Astrocyte (in vitro differentiated cells and primary cell): ENCODE measurements at regions not wholly inside any gene's neighbourhood (a gene's known extent, or its start where the extent isn't known, plus 50 kb on each side); places are given as distances from the start of the nearest gene placed in this dataset.
A peak's percentile ranks its signal among the peaks of the same experiment; 100 is the strongest.

Source experiments
- DNase-seq: peaks from one replicate; pipeline ENCODE4 v3.0.0-alpha.2; 2010; ENCODE audit warnings: low read depth
- FAIRE-seq: peaks from 2 replicates; lab custom pipeline; 2011; peaks lifted over from hg19 to GRCh38; lab: Jason Lieb, UNC
- H2AFZ ChIP-seq: 2 replicates; pipeline ENCODE4 v1.6.0; 2012; ENCODE audit warnings: low read depth, low read length, inconsistent platforms
- H3K27ac ChIP-seq: 2 replicates; pipeline ENCODE4 v1.5.1; 2011; ENCODE audit warnings: low read depth, low read length, inconsistent platforms
- H3K27me3 ChIP-seq: 2 replicates; pipeline ENCODE4 v1.6.0; 2011; ENCODE audit warnings: low read length, inconsistent platforms; ENCODE audit not compliant: insufficient read depth
- H3K36me3 ChIP-seq: 2 replicates; pipeline ENCODE4 v1.5.1; 2011; ENCODE audit warnings: low read length, inconsistent platforms; ENCODE audit not compliant: insufficient read depth
- H3K4me1 ChIP-seq: 2 replicates; pipeline ENCODE4 v1.5.1; 2011; ENCODE audit warnings: low read length, inconsistent platforms; ENCODE audit not compliant: insufficient read depth
- H3K4me2 ChIP-seq: 2 replicates; pipeline ENCODE4 v1.6.0; 2012; ENCODE audit warnings: low read length, inconsistent platforms
- H3K4me3 ChIP-seq: 2 replicates; pipeline ENCODE4 v1.5.1; 2011; ENCODE audit warnings: low read depth, mild to moderate bottlenecking, low read length, inconsistent platforms; ENCODE audit not compliant: insufficient read depth
- H3K79me2 ChIP-seq: 2 replicates; pipeline ENCODE4 v1.6.0; 2012; ENCODE audit warnings: mild to moderate bottlenecking, low read length, inconsistent platforms; ENCODE audit not compliant: insufficient read depth
- H3K9ac ChIP-seq: 2 replicates; pipeline ENCODE4 v1.6.0; 2012; ENCODE audit warnings: mild to moderate bottlenecking, low read length, inconsistent platforms
- H3K9me3 ChIP-seq: 2 replicates; pipeline ENCODE4 v1.5.1; 2012; ENCODE audit warnings: low read depth, mild to moderate bottlenecking, low read length, inconsistent platforms; ENCODE audit not compliant: insufficient read depth
- H4K20me1 ChIP-seq: 2 replicates; pipeline ENCODE4 v1.6.0; 2012; ENCODE audit warnings: low read length, inconsistent platforms; ENCODE audit not compliant: insufficient read depth
- H3K27ac Mint-ChIP-seq: one replicate; pipeline ENCODE4 v1.8.0; 2021; ENCODE audit warnings: mild to moderate bottlenecking, mixed read lengths; ENCODE audit not compliant: unreplicated experiment
- H3K27me3 Mint-ChIP-seq: one replicate; pipeline ENCODE4 v1.8.0; 2021; ENCODE audit warnings: low read depth, mixed read lengths; ENCODE audit not compliant: unreplicated experiment
- H3K36me3 Mint-ChIP-seq: one replicate; pipeline ENCODE4 v1.8.0; 2021; ENCODE audit warnings: low read depth, mixed read lengths; ENCODE audit not compliant: unreplicated experiment
- H3K4me1 Mint-ChIP-seq: one replicate; pipeline ENCODE4 v1.8.0; 2021; ENCODE audit warnings: low read depth, mixed read lengths; ENCODE audit not compliant: unreplicated experiment
- H3K4me3 Mint-ChIP-seq: one replicate; pipeline ENCODE4 v1.8.0; 2021; ENCODE audit warnings: mild to moderate bottlenecking, moderate library complexity, mixed read lengths; ENCODE audit not compliant: unreplicated experiment
- H3K9me3 Mint-ChIP-seq: one replicate; pipeline ENCODE4 v1.8.0; 2021; ENCODE audit warnings: mild to moderate bottlenecking, mixed read lengths; ENCODE audit not compliant: unreplicated experiment
- EZH2 ChIP-seq: IDR thresholded peaks from 2 replicates; pipeline ENCODE4 v1.6.1; 2012; ENCODE audit warnings: mild to moderate bottlenecking, low read length, inconsistent platforms; ENCODE audit not compliant: insufficient read depth
- TF ChIP-seq, protein P1 (sequence below): IDR thresholded peaks from 2 replicates; pipeline ENCODE4 v1.5.1; 2011; ENCODE audit warnings: low read depth, mild to moderate bottlenecking, inconsistent platforms, low read length, moderate library complexity; ENCODE audit not compliant: insufficient read depth

DNA sequence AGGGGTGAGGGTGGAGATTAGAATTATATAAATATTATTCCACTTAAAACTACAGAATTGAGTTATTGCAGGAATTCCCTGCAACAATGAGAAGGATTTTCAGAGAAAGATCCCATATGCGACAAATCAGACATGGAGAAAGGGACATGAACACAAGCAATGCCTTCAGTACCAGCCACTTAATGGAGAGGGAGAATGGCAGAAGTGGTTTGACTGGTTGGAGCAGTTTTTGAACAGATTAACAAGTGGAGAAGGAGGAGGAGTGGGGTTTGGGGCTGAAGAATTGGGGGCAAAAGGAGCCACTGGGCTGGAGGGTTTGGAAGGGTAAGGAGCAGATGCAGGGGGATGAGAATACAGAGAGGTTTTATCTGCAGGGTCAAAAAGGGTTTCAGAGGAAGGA lies 620.9 kb upstream of the PTPRD start:
- Mint-ChIP-seq H3K4me3 (no peak overlapping the region), H3K9me3 (peaks cover 2% of the 10 kb centered on the region), H3K27ac (peak overlapping the region; percentile 8), H3K4me1 (peaks cover 18% of the 10 kb centered on the region), H3K36me3 (no peaks in the 10 kb centered on the region), H3K27me3 (no peaks in the 10 kb centered on the region)
- Histone ChIP-seq H3K36me3 (no peaks in the 10 kb centered on the region), H4K20me1 (no peaks in the 10 kb centered on the region), H3K4me1 (no peaks in the 10 kb centered on the region), H3K9ac (no peak overlapping the region), H3K27me3 (no peaks in the 10 kb centered on the region), H3K9me3 (no peaks in the 10 kb centered on the region), H3K4me3 (no peak overlapping the region), H3K4me2 (no peak overlapping the region), H3K79me2 (no peaks in the 10 kb centered on the region), H3K27ac (no peak overlapping the region), H2AFZ (no peak overlapping the region)
- no peak for FAIRE-seq
- TF ChIP-seq, protein P1, sequence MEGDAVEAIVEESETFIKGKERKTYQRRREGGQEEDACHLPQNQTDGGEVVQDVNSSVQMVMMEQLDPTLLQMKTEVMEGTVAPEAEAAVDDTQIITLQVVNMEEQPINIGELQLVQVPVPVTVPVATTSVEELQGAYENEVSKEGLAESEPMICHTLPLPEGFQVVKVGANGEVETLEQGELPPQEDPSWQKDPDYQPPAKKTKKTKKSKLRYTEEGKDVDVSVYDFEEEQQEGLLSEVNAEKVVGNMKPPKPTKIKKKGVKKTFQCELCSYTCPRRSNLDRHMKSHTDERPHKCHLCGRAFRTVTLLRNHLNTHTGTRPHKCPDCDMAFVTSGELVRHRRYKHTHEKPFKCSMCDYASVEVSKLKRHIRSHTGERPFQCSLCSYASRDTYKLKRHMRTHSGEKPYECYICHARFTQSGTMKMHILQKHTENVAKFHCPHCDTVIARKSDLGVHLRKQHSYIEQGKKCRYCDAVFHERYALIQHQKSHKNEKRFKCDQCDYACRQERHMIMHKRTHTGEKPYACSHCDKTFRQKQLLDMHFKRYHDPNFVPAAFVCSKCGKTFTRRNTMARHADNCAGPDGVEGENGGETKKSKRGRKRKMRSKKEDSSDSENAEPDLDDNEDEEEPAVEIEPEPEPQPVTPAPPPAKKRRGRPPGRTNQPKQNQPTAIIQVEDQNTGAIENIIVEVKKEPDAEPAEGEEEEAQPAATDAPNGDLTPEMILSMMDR: no peak
- TF ChIP-seq EZH2: no peak
- DNase-seq: no peak

GRCh38 chr9:11235061-11235460 lies 622.3 kb upstream of the PTPRD start:
- no peak overlapping the region for H3K4me2 ChIP-seq
- no peaks in the 10 kb centered on the region for H3K4me1 ChIP-seq
- Mint-ChIP-seq H3K36me3 (no peaks in the 10 kb centered on the region), H3K4me1 (peaks cover 18% of the 10 kb centered on the region), H3K4me3 (no peak overlapping the region), H3K9me3 (peaks cover 6% of the 10 kb centered on the region), H3K27ac (peak overlapping the region; percentile 58), H3K27me3 (no peaks in the 10 kb centered on the region)
- no peak overlapping the region for H3K27ac ChIP-seq
- H3K79me2 ChIP-seq: no peaks in the 10 kb centered on the region
- H3K4me3 ChIP-seq: no peak overlapping the region
- no peaks in the 10 kb centered on the region for H3K36me3 ChIP-seq
- TF ChIP-seq, protein P1: no peak
- no peak for TF ChIP-seq EZH2
- no peak overlapping the region for H2AFZ ChIP-seq
- no peaks in the 10 kb centered on the region for H3K27me3 ChIP-seq
- no peak overlapping the region for H3K9ac ChIP-seq
- FAIRE-seq (no peak), DNase-seq (no peak)
- no peaks in the 10 kb centered on the region for H4K20me1 ChIP-seq
- no peaks in the 10 kb centered on the region for H3K9me3 ChIP-seq

DNA sequence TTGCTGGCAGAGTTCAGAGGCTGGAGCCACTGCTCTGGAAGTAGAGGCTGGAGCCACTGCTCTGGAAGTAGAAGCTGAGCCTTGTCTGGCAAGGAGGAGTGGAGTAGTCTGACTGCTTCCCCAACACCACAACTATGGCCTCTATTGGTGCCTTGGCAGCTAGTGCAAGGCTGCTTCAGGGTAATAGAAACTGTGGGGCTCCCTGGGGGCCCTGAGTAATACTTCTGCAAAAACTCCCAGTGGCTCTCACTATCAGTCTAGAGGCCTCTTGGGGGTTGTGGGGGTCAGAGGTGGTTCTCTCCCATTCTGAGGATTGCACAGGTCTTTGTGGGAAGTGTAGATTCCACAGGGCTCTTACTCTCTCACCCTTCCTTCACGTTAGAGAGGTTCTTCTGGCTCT lies 629.0 kb upstream of the PTPRD start:
- Histone ChIP-seq H3K9me3 (peaks cover 2% of the 10 kb centered on the region), H3K27me3 (no peaks in the 10 kb centered on the region), H2AFZ (no peak overlapping the region), H4K20me1 (no peaks in the 10 kb centered on the region), H3K4me3 (no peak overlapping the region), H3K79me2 (no peaks in the 10 kb centered on the region), H3K4me2 (no peak overlapping the region), H3K36me3 (no peaks in the 10 kb centered on the region), H3K9ac (no peak overlapping the region), H3K27ac (no peak overlapping the region), H3K4me1 (no peaks in the 10 kb centered on the region)
- Mint-ChIP-seq H3K4me3 (no peak overlapping the region), H3K36me3 (no peaks in the 10 kb centered on the region), H3K4me1 (peaks cover 2% of the 10 kb centered on the region), H3K9me3 (peaks cover 13% of the 10 kb centered on the region), H3K27me3 (no peaks in the 10 kb centered on the region), H3K27ac (no peak overlapping the region)
- no peak for TF ChIP-seq EZH2
- TF ChIP-seq, protein P1: no peak
- DNase-seq: no peak
- FAIRE-seq: no peak
